ENCODE measurements at regions not wholly inside any gene's neighbourhood (a gene's known extent, or its start where the extent isn't known, plus 50 kb on each side); places are given as distances from the start of the nearest gene placed in this dataset.

- no peak for TF ChIP-seq EZH2 (IDR thresholded peaks at IDR 0.05)
- no peak for TF ChIP-seq POLR2AphosphoS5 (IDR thresholded peaks at IDR 0.05; ENCODE audit: borderline replicate concordance, low read depth, low read length)
- TF ChIP-seq FOXP2 (optimal IDR thresholded peaks at IDR 0.05; ENCODE audit: control extremely low read depth, extremely low read length, insufficient read depth), result no peak
Observed at GRCh38 chr5:24712947-24713346, 68.2 kb upstream of the CDH10 start.

All from SK-N-MC (cell line).